Ishikawa (cell line): ENCODE measurements at regions not wholly inside any gene's neighbourhood (a gene's known extent, or its start where the extent isn't known, plus 50 kb on each side); places are given as distances from the start of the nearest gene placed in this dataset.

Source experiments
- EP300 ChIP-seq: IDR thresholded peaks from 2 replicates; pipeline ENCODE4 v1.6.1; 2012; ENCODE audit warnings: borderline replicate concordance
- NFIC ChIP-seq: IDR thresholded peaks from 2 replicates; pipeline ENCODE4 v1.6.1; 2012
- RAD21 ChIP-seq: IDR thresholded peaks from 2 replicates; pipeline ENCODE4 v1.6.1; 2012; ENCODE audit warnings: low read depth
- TAF1 ChIP-seq: IDR thresholded peaks from 2 replicates; pipeline ENCODE4 v1.6.1; 2012; ENCODE audit warnings: low read depth, mild to moderate bottlenecking
- YY1 ChIP-seq: IDR thresholded peaks from 2 replicates; pipeline ENCODE4 v1.6.1; 2012; ENCODE audit warnings: low read depth

GRCh38 chr11:26017903-26018302 is 314.0 kb upstream of the ANO3 start:
- TF ChIP-seq NFIC (no peak), TAF1 (no peak), YY1 (no peak), RAD21 (no peak), EP300 (no peak)
